ENCODE measurements at regions not wholly inside any gene's neighbourhood (a gene's known extent, or its start where the extent isn't known, plus 50 kb on each side); places are given as distances from the start of the nearest gene placed in this dataset.

DNA sequence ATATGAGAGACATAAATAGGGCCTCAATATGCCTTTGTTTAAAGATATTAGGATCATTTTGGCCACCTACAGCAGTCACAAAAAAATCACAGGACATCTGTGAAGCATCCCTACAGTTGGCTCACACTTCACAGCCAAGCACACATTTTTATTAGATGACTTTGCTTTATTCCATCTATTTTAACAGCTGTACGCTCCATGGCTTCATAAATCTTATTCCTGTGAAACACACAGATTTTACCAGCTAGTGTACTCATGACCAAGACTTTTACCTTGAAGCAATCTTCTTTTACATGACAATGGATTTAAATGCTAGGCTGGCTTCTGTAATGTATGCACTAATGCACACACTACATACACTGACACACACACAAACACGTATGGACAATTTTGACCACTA is 254.8 kb upstream of the PITRM1 start:
- TF ChIP-seq EZH2phosphoT487 (IDR thresholded peaks at IDR 0.05) (no peak), CTCF (IDR thresholded peaks at IDR 0.05) (no peak), EZH2 (IDR thresholded peaks at IDR 0.05) (no peak)
- no peaks in the 10 kb centered on the region for H3F3A ChIP-seq (ENCODE audit: low read depth)
- H3K9me3 ChIP-seq (ENCODE audit: low read depth) = no peaks in the 10 kb centered on the region
- DNase-seq (ENCODE audit: low spot score) = no peak
- no peak overlapping the region for H3K4me2 ChIP-seq
- Mint-ChIP-seq H3K4me3 (no peak overlapping the region), H3K27me3 (ENCODE audit: insufficient read depth, low read depth) (peaks cover 9% of the 10 kb centered on the region), H3K4me1 (no peaks in the 10 kb centered on the region), H3K27ac (no peak overlapping the region), H3K36me3 (no peaks in the 10 kb centered on the region), H3K9me3 (peaks cover 2% of the 10 kb centered on the region)
- no peak overlapping the region for H3K4me3 ChIP-seq
- H3K27me3 ChIP-seq = no peaks in the 10 kb centered on the region
- H3K36me3 ChIP-seq = no peaks in the 10 kb centered on the region
- H3K9ac ChIP-seq = no peak overlapping the region
- no peaks in the 10 kb centered on the region for H3K4me1 ChIP-seq
- no peaks in the 10 kb centered on the region for H4K20me1 ChIP-seq (ENCODE audit: low read depth)
- H2AFZ ChIP-seq (replicated peaks) = no peak overlapping the region
- H3K79me2 ChIP-seq (ENCODE audit: low read depth) = no peaks in the 10 kb centered on the region
- H3K27ac ChIP-seq = no peak overlapping the region

GRCh38 chr10:3426190-3426845 is 253.7 kb upstream of the PITRM1 start:
- peaks cover 2% of the 10 kb centered on the region for H3K9me3 Mint-ChIP-seq
- no peak overlapping the region for H3K4me3 ChIP-seq
- DNase-seq (ENCODE audit: low spot score) = no peak
- no peak overlapping the region for H3K9ac ChIP-seq
- no peaks in the 10 kb centered on the region for H3F3A ChIP-seq (ENCODE audit: low read depth)
- no peaks in the 10 kb centered on the region for H3K9me3 ChIP-seq (ENCODE audit: low read depth)
- no peak overlapping the region for H3K27ac Mint-ChIP-seq
- no peak overlapping the region for H3K27ac ChIP-seq
- no peak overlapping the region for H3K4me3 Mint-ChIP-seq
- H3K36me3 Mint-ChIP-seq = no peaks in the 10 kb centered on the region
- no peak for TF ChIP-seq EZH2 (IDR thresholded peaks at IDR 0.05)
- no peak for TF ChIP-seq CTCF (IDR thresholded peaks at IDR 0.05)
- no peak for TF ChIP-seq EZH2phosphoT487 (IDR thresholded peaks at IDR 0.05)
- H3K4me2 ChIP-seq = no peak overlapping the region
- H3K4me1 ChIP-seq = no peaks in the 10 kb centered on the region
- no peak overlapping the region for H2AFZ ChIP-seq (replicated peaks)
- no peaks in the 10 kb centered on the region for H3K36me3 ChIP-seq
- no peaks in the 10 kb centered on the region for H3K4me1 Mint-ChIP-seq
- no peaks in the 10 kb centered on the region for H4K20me1 ChIP-seq (ENCODE audit: low read depth)
- peaks cover 9% of the 10 kb centered on the region for H3K27me3 Mint-ChIP-seq (ENCODE audit: insufficient read depth, low read depth)
- H3K27me3 ChIP-seq = no peaks in the 10 kb centered on the region
- no peaks in the 10 kb centered on the region for H3K79me2 ChIP-seq (ENCODE audit: low read depth)

DNA sequence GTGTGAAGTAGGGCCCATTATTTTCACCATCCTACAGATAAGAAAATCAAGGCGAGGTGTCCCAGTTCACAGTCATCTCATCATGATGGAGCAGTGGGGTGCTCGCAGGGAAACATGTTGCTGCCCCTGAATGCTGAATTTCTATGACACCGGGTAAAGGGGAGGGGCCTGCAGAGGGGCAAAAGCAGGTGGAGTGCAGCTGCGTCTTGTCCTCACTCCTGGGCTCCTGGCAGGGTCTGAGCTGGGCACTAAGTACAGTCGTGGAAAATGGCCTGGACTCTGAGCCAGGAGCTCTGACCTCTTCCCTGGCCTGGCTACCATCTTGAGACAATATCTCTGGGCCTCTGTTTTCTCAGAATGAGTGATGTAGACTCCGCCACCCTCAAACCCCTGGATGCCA is 253.1 kb upstream of the PITRM1 start:
- Histone ChIP-seq H3K4me1 (no peaks in the 10 kb centered on the region), H4K20me1 (ENCODE audit: low read depth) (no peaks in the 10 kb centered on the region), H3K27ac (no peak overlapping the region), H3K4me2 (no peak overlapping the region), H2AFZ (replicated peaks) (no peak overlapping the region), H3K79me2 (ENCODE audit: low read depth) (no peaks in the 10 kb centered on the region), H3K9me3 (ENCODE audit: low read depth) (no peaks in the 10 kb centered on the region), H3K4me3 (no peak overlapping the region), H3K9ac (no peak overlapping the region), H3F3A (ENCODE audit: low read depth) (no peaks in the 10 kb centered on the region), H3K27me3 (no peaks in the 10 kb centered on the region), H3K36me3 (no peaks in the 10 kb centered on the region)
- no peak overlapping the region for H3K27ac Mint-ChIP-seq
- H3K4me3 Mint-ChIP-seq = no peak overlapping the region
- no peak for TF ChIP-seq CTCF (IDR thresholded peaks at IDR 0.05)
- H3K9me3 Mint-ChIP-seq = peaks cover 2% of the 10 kb centered on the region
- no peaks in the 10 kb centered on the region for H3K4me1 Mint-ChIP-seq
- no peaks in the 10 kb centered on the region for H3K36me3 Mint-ChIP-seq
- no peak for DNase-seq (ENCODE audit: low spot score)
- H3K27me3 Mint-ChIP-seq (ENCODE audit: insufficient read depth, low read depth) = peaks cover 6% of the 10 kb centered on the region

Measured in neural progenitor cell (in vitro differentiated cells).